SU-DHL-6 (cell line): ENCODE measurements at regions not wholly inside any gene's neighbourhood (a gene's known extent, or its start where the extent isn't known, plus 50 kb on each side); places are given as distances from the start of the nearest gene placed in this dataset.
"Not testable (repeated sequence)": the region's sequence is repeated elsewhere in the genome, so short reads cannot be mapped to it uniquely, and the experiment has no call there.

Experiments
- H2AFZ ChIP-seq: fragments of 200-600 bp; sonication (generic); 2 replicates; pipeline ENCODE4 v1.6.1; 2014; ENCODE audit warnings: low read depth, mild to moderate bottlenecking, moderate library complexity, mixed read lengths, antibody characterized with exemption, low read length; ENCODE audit not compliant: severe bottlenecking
- H3F3A ChIP-seq: fragments of 200-600 bp; shearing (Covaris generic); 2 replicates; pipeline ENCODE4 v1.6.0; 2016; ENCODE audit warnings: antibody characterized with exemption, mild to moderate bottlenecking; ENCODE audit not compliant: insufficient read depth
- H3K27ac ChIP-seq: fragments of 200-600 bp; sonication (generic); 2 replicates; pipeline ENCODE4 v1.5.1; 2016; ENCODE audit warnings: low read depth, mild to moderate bottlenecking, low read length, moderate library complexity, mixed read lengths
- H3K27me3 ChIP-seq: fragments of 200-600 bp; sonication (generic), shearing (Covaris generic); 2 replicates; pipeline ENCODE4 v1.6.0; 2014; ENCODE audit warnings: mild to moderate bottlenecking, low read length
- H3K36me3 ChIP-seq: fragments of 200-600 bp; sonication (generic); 2 replicates; pipeline ENCODE4 v1.6.1; 2014; ENCODE audit warnings: mild to moderate bottlenecking, low read length, mixed read lengths
- H3K4me2 ChIP-seq: fragments of 300-600, 200-600 bp; shearing (Covaris generic), sonication (generic); 2 replicates; pipeline ENCODE4 v1.6.0; 2014; ENCODE audit warnings: low read length, low read depth, mild to moderate bottlenecking; ENCODE audit not compliant: poor library complexity, severe bottlenecking
- H3K4me3 ChIP-seq: fragments of 200-600 bp; sonication (generic); 2 replicates; pipeline ENCODE4 v1.5.1; 2014; ENCODE audit warnings: antibody characterized with exemption, low read length, mild to moderate bottlenecking, mixed read lengths; ENCODE audit not compliant: insufficient read depth, poor library complexity, severe bottlenecking
- H3K79me2 ChIP-seq: fragments of 200-600 bp; sonication (generic); 2 replicates; pipeline ENCODE4 v1.6.1; 2014; ENCODE audit warnings: mild to moderate bottlenecking, low read length, moderate library complexity; ENCODE audit not compliant: insufficient read depth
- H3K9ac ChIP-seq: fragments of 200-600 bp; sonication (generic); 2 replicates; pipeline ENCODE4 v1.7.0; 2014; ENCODE audit warnings: mild to moderate bottlenecking, low read length
- H3K9me2 ChIP-seq: fragments of 200-600 bp; sonication (generic); replicated peaks from 2 replicates; pipeline ENCODE4 v1.6.1; 2014; ENCODE audit warnings: low read length; ENCODE audit not compliant: insufficient read depth
- H3K9me3 ChIP-seq: fragments of 200-600 bp; sonication (generic); 2 replicates; pipeline ENCODE4 v1.6.1; 2014; ENCODE audit warnings: low read length, mixed read lengths; ENCODE audit not compliant: insufficient read depth
- H4K20me1 ChIP-seq: fragments of 200-600 bp; sonication (generic); 2 replicates; pipeline ENCODE4 v1.6.1; 2014; ENCODE audit warnings: low read depth, mild to moderate bottlenecking, antibody characterized with exemption, low read length, moderate library complexity, mixed read lengths
- EZH2phosphoT487 ChIP-seq: fragments of 200-600 bp; sonication (generic), shearing (Covaris generic); conservative IDR thresholded peaks from 2 replicates; pipeline ENCODE4 v1.6.1; 2018; ENCODE audit warnings: mild to moderate bottlenecking, antibody characterized with exemption, low read length, moderate library complexity, mixed read lengths
- TF ChIP-seq, protein P1 (sequence below): fragments of 200-600 bp; sonication (generic); IDR thresholded peaks from one replicate; pipeline ENCODE4 v1.5.1; 2017; ENCODE audit warnings: antibody characterized with exemption, mild to moderate bottlenecking, low read length, moderate library complexity; ENCODE audit not compliant: insufficient read depth, poor library complexity, severe bottlenecking

- H3K9me2 ChIP-seq: no peaks in the 10 kb centered on the region
- no peak overlapping the region for H3K4me3 ChIP-seq
- TF ChIP-seq, protein P1, sequence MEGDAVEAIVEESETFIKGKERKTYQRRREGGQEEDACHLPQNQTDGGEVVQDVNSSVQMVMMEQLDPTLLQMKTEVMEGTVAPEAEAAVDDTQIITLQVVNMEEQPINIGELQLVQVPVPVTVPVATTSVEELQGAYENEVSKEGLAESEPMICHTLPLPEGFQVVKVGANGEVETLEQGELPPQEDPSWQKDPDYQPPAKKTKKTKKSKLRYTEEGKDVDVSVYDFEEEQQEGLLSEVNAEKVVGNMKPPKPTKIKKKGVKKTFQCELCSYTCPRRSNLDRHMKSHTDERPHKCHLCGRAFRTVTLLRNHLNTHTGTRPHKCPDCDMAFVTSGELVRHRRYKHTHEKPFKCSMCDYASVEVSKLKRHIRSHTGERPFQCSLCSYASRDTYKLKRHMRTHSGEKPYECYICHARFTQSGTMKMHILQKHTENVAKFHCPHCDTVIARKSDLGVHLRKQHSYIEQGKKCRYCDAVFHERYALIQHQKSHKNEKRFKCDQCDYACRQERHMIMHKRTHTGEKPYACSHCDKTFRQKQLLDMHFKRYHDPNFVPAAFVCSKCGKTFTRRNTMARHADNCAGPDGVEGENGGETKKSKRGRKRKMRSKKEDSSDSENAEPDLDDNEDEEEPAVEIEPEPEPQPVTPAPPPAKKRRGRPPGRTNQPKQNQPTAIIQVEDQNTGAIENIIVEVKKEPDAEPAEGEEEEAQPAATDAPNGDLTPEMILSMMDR: no peak
- no peak for TF ChIP-seq EZH2phosphoT487
- H4K20me1 ChIP-seq: no peaks in the 10 kb centered on the region
- H3K27ac ChIP-seq: no peak overlapping the region
- no peaks in the 10 kb centered on the region for H3K27me3 ChIP-seq
- H3F3A ChIP-seq: no peaks in the 10 kb centered on the region
- no peak overlapping the region for H3K9ac ChIP-seq
- H2AFZ ChIP-seq: no peak overlapping the region
- no peaks in the 10 kb centered on the region for H3K36me3 ChIP-seq
- no peak overlapping the region for H3K4me2 ChIP-seq
- H3K79me2 ChIP-seq: no peaks in the 10 kb centered on the region
- H3K9me3 ChIP-seq: no peaks in the 10 kb centered on the region
Observed at GRCh38 chr3:18987070-18987469, 161.2 kb upstream of the KCNH8 start.

- H3K4me2 ChIP-seq: no peak overlapping the region
- no peaks in the 10 kb centered on the region for H3K27me3 ChIP-seq
- no peaks in the 10 kb centered on the region for H3F3A ChIP-seq
- no peaks in the 10 kb centered on the region for H4K20me1 ChIP-seq
- no peaks in the 10 kb centered on the region for H3K79me2 ChIP-seq
- H3K4me3 ChIP-seq: no peak overlapping the region
- no peak overlapping the region for H3K9ac ChIP-seq
- no peak overlapping the region for H3K27ac ChIP-seq
- no peaks in the 10 kb centered on the region for H3K36me3 ChIP-seq
- H2AFZ ChIP-seq: no peak overlapping the region
- no peak for TF ChIP-seq EZH2phosphoT487
- TF ChIP-seq, protein P1: no peak
- no peaks in the 10 kb centered on the region for H3K9me2 ChIP-seq
- H3K9me3 ChIP-seq: no peaks in the 10 kb centered on the region
Observed at GRCh38 chr3:18982920-18983319, 165.4 kb upstream of the KCNH8 start.

DNA sequence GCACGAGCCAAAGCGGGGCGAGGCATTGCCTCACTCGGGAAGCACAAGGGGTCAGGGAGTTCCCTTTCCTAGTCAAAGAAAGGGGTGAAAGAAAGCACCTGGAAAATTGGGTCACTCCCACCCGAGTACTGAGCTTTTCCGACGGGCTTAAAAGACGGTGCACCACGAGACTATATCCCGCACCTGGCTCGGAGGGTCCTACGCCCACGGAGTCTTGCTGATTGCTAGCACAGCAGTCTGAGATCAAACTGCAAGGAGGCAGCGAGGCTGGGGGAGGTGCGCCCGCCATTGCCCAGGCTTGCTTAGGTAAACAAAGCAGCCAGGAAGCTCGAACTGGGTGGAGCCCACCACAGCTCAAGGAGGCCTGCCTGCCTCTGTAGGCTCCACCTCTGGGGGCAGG lies 172.2 kb upstream of the KCNH8 start:
- not testable (repeated sequence) for H3K27ac ChIP-seq, H3K36me3 ChIP-seq, H3K9me3 ChIP-seq, H3K4me2 ChIP-seq, H3K27me3 ChIP-seq, H2AFZ ChIP-seq, H3K4me3 ChIP-seq, H3K79me2 ChIP-seq, H4K20me1 ChIP-seq, H3K9ac ChIP-seq, H3F3A ChIP-seq, H3K9me2 ChIP-seq

GRCh38 chr3:18968120-18968519 lies 180.2 kb upstream of the KCNH8 start:
- H3K9me2 ChIP-seq: no peaks in the 10 kb centered on the region
- no peak overlapping the region for H3K9ac ChIP-seq
- H4K20me1 ChIP-seq: no peaks in the 10 kb centered on the region
- no peaks in the 10 kb centered on the region for H3K27me3 ChIP-seq
- H3K9me3 ChIP-seq: no peaks in the 10 kb centered on the region
- TF ChIP-seq, protein P1: no peak
- no peak for TF ChIP-seq EZH2phosphoT487
- no peaks in the 10 kb centered on the region for H3K79me2 ChIP-seq
- H2AFZ ChIP-seq: no peak overlapping the region
- H3K36me3 ChIP-seq: no peaks in the 10 kb centered on the region
- no peak overlapping the region for H3K27ac ChIP-seq
- no peaks in the 10 kb centered on the region for H3F3A ChIP-seq
- H3K4me3 ChIP-seq: no peak overlapping the region
- H3K4me2 ChIP-seq: no peak overlapping the region
